Left ventricle myocardium inferior (tissue), 1 donor: ENCODE measurements at regions not wholly inside any gene's neighbourhood (a gene's known extent, or its start where the extent isn't known, plus 50 kb on each side); places are given as distances from the start of the nearest gene placed in this dataset.

Experiments used
- DNase-seq: peaks from one replicate; pipeline ENCODE4 v3.0.0-alpha.2; 2020
- H3K27ac ChIP-seq: fragments of 200-600 bp; replicated peaks from 2 replicates; pipeline ENCODE4 v1.8.0; 2021
- H3K27me3 ChIP-seq: fragments of 200-600 bp; 2 replicates; pipeline ENCODE4 v1.8.0; 2021; ENCODE audit warnings: low read depth
- H3K36me3 ChIP-seq: fragments of 200-600 bp; 2 replicates; pipeline ENCODE4 v1.8.0; 2021
- H3K4me1 ChIP-seq: fragments of 200-600 bp; 2 replicates; pipeline ENCODE4 v1.8.0; 2021
- H3K4me3 ChIP-seq: fragments of 200-600 bp; 2 replicates; pipeline ENCODE4 v1.8.0; 2021; ENCODE audit warnings: mild to moderate bottlenecking, moderate library complexity
- H3K9me3 ChIP-seq: fragments of 200-600 bp; replicated peaks from 2 replicates; pipeline ENCODE4 v1.8.0; 2021
- intact Hi-C: fragments of 100-400 bp; cut with micrococcal nuclease; formaldehyde crosslinking; loops from one replicate; pipeline ENCODE4 v1.11.0; 2022
- TF ChIP-seq, protein P1 (sequence below): fragments of 200-600 bp; IDR thresholded peaks from 2 replicates; pipeline ENCODE4 v1.8.0; 2021; ENCODE audit warnings: antibody characterized with exemption, mild to moderate bottlenecking, borderline replicate concordance
- donor health status: DM: no; HTN: yes; CAD: no; lungs with severe emphysema.

DNA sequence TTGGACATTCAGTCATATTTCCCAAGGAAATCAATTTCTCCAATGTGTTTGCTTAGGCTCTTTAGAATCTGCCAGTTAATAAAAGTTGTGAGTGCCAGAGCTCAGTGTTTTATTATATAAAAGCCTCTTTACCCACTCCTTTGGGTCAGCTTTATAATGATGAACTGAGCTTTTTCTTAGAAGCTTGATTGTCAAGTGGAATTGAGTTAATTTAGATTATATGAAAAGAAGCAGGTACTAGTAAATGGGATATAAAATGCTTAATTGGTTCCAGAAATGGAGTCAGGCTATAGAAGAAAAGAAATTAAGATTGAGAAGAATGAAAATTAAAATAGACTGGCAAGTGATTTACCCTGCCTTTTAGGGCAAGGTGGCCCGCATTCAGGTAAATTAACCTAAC is 363.2 kb downstream of the SLITRK6 start:
- no peak overlapping the region for H3K4me3 ChIP-seq
- H3K36me3 ChIP-seq: no peaks in the 10 kb centered on the region
- intact Hi-C loops: no loop called here
- H3K27me3 ChIP-seq: no peaks in the 10 kb centered on the region
- H3K4me1 ChIP-seq: no peaks in the 10 kb centered on the region
- no peak for DNase-seq
- TF ChIP-seq, protein P1, sequence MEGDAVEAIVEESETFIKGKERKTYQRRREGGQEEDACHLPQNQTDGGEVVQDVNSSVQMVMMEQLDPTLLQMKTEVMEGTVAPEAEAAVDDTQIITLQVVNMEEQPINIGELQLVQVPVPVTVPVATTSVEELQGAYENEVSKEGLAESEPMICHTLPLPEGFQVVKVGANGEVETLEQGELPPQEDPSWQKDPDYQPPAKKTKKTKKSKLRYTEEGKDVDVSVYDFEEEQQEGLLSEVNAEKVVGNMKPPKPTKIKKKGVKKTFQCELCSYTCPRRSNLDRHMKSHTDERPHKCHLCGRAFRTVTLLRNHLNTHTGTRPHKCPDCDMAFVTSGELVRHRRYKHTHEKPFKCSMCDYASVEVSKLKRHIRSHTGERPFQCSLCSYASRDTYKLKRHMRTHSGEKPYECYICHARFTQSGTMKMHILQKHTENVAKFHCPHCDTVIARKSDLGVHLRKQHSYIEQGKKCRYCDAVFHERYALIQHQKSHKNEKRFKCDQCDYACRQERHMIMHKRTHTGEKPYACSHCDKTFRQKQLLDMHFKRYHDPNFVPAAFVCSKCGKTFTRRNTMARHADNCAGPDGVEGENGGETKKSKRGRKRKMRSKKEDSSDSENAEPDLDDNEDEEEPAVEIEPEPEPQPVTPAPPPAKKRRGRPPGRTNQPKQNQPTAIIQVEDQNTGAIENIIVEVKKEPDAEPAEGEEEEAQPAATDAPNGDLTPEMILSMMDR: no peak
- H3K9me3 ChIP-seq: peaks cover 3% of the 10 kb centered on the region
- H3K27ac ChIP-seq: no peak overlapping the region

GRCh38 chr13:85434927-85435326 is 364.3 kb downstream of the SLITRK6 start:
- Histone ChIP-seq H3K27me3 (no peaks in the 10 kb centered on the region), H3K4me1 (no peaks in the 10 kb centered on the region), H3K9me3 (peaks cover 3% of the 10 kb centered on the region), H3K4me3 (no peak overlapping the region), H3K27ac (no peak overlapping the region), H3K36me3 (no peaks in the 10 kb centered on the region)
- intact Hi-C loops: no loop called here
- TF ChIP-seq, protein P1: no peak
- DNase-seq: no peak

- Histone ChIP-seq H3K9me3 (peaks cover 3% of the 10 kb centered on the region), H3K4me1 (no peaks in the 10 kb centered on the region), H3K27me3 (no peaks in the 10 kb centered on the region), H3K27ac (no peak overlapping the region), H3K4me3 (no peak overlapping the region), H3K36me3 (no peaks in the 10 kb centered on the region)
- no peak for DNase-seq
- intact Hi-C loops: no loop called here
- TF ChIP-seq, protein P1: no peak
Observed at GRCh38 chr13:85432881-85433280, 366.3 kb downstream of the SLITRK6 start.

DNA sequence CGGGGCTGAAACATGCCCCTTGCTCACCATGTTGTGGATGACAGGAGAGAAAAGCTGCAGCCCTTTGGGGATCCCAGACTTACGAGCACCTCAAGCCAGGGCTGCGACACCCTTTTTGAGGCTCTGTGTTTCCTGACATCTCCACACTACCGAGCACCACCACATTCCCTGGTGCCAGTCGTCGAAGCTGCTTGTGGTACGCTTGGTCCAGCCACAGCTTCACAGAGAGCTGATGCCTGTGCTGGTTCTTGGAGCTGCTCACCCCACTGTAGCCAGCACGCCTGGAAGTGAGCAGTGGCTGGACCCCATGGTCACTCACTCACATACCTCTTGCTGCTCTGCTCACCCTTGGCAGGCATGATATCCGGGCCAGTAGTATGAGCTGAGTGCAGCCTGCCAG is 367.5 kb downstream of the SLITRK6 start:
- H3K9me3 ChIP-seq: peaks cover 3% of the 10 kb centered on the region
- H3K27me3 ChIP-seq: no peaks in the 10 kb centered on the region
- H3K36me3 ChIP-seq: no peaks in the 10 kb centered on the region
- H3K4me3 ChIP-seq: no peak overlapping the region
- DNase-seq: no peak
- no peak overlapping the region for H3K27ac ChIP-seq
- TF ChIP-seq, protein P1: no peak
- no peaks in the 10 kb centered on the region for H3K4me1 ChIP-seq
- intact Hi-C loops: no loop called here

DNA sequence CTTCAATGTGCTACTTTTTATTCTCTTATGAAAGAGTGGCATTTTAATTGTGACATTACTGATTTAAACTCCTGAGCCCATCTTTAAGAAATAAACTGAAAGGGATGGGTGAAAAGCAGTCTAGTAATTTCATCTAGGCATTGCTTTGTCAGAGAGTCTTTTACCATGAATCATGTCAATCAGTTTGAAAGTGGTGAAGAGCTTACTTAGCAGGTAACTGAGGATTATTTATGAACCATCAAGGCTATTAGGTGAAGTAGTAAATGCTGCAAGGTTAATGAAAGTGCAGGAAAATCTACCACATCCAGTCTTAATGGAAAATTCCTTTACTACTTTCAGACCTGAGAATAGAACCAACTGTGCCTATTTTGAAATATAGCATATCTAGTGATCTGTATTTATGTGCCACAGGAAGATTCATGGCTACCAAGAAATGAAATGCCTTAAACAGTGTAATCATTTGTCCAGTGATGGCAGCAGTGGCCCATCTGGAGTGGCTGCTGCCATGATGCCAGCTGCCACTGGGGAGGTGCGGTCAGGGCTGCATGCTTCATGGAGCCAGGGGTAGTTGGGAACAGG is 368.9 kb downstream of the SLITRK6 start:
- DNase-seq: no peak
- TF ChIP-seq, protein P1: no peak
- H3K9me3 ChIP-seq: peaks cover 3% of the 10 kb centered on the region
- H3K36me3 ChIP-seq: no peaks in the 10 kb centered on the region
- no peak overlapping the region for H3K4me3 ChIP-seq
- H3K4me1 ChIP-seq: no peaks in the 10 kb centered on the region
- no peak overlapping the region for H3K27ac ChIP-seq
- intact Hi-C loops: no loop called here
- no peaks in the 10 kb centered on the region for H3K27me3 ChIP-seq
